HG03457 (cell line): ENCODE measurements at regions not wholly inside any gene's neighbourhood (a gene's known extent, or its start where the extent isn't known, plus 50 kb on each side); places are given as distances from the start of the nearest gene placed in this dataset.
A peak's percentile ranks its signal among the peaks of the same experiment; 100 is the strongest.

Experiments
- ATAC-seq: cut with Tn5 transposase; IDR thresholded peaks from one replicate; pipeline ENCODE4 v1.9.1; 2021; ENCODE audit warnings: moderate number of reproducible peaks; ENCODE audit not compliant: unreplicated experiment

DNA sequence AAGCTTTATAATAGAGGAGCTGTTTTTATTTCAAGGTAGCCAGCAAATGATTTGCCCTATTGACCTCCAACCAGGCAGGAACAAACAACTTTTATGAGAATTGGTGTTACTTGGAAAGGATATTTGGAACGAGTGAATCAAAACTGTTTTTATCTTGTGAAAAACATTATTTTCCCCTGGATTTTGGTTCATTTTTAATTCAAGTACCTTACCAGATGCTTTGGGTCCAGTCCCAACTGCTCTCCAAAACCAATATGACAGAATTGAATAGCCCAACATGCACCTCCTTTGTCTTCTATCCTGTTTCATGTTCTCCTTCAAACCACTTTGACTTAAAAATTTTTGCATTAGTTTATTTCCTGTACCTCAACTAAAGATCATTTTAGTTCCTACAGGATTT lies 178.6 kb upstream of the RBMS1 start:
- ATAC-seq, result no peak

GRCh38 chr2:160674146-160674750 lies 180.6 kb upstream of the RBMS1 start:
- no peak for ATAC-seq

- no peak for ATAC-seq
These were observed 186.1 kb upstream of the RBMS1 start for GRCh38 chr2:160679686-160680085.

DNA sequence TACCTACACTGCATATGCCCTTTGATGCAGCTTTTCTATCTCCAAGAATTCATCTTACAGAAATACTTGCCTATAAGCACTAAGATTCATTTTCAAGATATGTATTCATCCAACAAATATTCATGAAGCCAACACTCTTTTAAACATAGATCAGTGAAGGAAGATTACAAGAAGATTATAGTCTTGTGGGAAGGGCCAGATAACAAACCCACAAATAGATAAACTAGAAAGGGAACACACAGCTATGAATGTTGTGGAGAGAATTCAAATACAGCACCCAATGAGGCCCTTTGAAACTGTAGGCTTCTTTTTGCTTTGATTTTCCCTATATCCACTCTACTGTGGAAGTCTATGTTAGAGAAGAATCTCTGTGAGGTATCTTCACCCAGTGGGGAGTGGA lies 186.7 kb upstream of the RBMS1 start:
- no peak for ATAC-seq

- no peak for ATAC-seq
These were observed 187.4 kb upstream of the RBMS1 start for GRCh38 chr2:160680974-160681373.

DNA sequence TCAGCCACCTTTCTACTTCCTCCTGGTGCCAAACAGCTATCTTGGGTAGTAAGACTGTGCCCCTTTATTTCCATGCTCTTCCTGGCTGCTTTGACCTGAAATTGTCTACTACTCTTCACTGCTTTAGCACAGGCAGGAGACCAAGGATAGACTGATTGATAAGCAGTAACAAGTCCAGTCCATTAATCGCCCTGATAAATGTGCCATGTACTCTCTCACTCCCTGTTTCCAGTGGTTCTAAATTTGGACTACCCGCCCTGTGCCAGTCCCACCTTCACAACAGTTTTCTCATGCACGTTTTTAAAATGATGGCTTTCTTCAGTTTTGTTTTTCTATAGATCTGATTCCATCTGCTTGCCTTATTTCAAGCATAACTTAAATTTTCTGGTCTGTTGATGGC lies 189.6 kb upstream of the RBMS1 start:
- no peak for ATAC-seq

- ATAC-seq, result no peak
These were observed 194.0 kb upstream of the RBMS1 start for GRCh38 chr2:160687629-160688028.

DNA sequence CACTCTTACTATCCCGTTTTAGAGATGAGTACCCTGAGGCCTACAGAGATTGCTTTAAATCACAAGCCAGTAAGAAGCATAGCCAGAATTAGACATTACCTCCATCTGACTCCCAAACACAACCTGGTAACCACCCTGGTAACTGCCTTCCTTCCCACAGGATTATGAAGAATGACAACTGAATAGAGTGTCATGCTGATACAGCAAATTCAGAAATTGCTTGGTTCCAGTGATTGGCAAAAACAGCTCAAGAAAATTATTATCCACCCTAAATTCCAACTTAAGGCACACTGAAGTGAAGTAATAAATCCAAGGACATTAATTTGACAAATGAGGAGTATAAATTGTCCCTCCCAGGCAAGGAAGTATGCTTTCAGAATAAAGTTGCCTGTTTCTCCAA lies 195.8 kb upstream of the RBMS1 start:
- ATAC-seq, result no peak

DNA sequence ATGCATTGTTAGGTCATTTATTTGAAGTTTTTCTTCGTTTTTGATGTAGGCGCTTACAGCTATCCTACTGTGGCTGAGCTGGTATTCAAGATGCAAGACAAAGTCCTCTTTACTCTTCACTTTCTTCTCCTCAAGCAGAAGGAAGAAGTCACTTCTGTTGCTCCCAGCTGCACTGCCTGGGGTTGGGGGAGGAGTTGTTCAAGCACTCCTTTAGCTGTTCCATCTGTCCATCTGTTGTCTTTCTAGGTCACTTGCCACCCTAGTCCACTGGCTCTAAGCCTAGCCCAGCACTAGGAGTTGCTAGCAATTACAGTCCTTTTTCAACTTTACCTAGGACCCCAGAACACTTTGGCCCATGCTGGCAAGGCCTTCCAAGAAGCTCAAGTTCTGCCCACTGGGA lies 200.6 kb upstream of the RBMS1 start:
- no peak for ATAC-seq

GRCh38 chr2:160694631-160695030 lies 201.0 kb upstream of the RBMS1 start:
- no peak for ATAC-seq

DNA sequence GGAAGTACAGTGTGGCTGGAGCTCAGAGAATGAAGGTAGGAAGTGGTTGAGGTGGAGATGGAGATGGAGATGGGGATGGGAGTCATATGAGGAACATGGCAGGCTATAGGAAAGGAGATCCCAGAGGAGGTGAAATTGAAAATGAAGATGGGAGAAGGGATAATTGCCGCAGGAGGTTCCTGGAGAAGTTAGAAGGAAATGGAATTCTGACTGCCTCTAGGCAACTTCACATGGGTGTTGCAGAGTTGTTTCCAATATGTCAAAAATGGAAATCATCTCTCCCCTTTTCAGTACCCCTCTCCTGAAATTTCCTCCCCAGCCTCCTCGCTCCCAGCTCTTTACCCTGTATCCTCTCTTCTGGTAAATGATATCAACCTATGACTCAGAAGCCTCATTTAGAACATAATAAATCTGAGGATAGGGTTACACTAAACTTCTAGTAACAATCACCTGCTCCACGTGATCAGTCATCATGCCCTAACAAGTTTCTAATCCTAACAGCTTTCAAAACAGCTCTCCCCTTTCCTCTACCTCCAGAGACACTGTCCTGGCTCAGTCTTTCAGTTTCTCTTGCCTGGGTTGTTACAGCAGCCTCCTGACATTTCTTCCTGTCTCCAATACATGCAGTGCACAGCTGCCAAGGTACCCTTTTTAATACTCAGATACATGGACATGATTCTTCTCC lies 201.9 kb upstream of the RBMS1 start:
- no peak for ATAC-seq

DNA sequence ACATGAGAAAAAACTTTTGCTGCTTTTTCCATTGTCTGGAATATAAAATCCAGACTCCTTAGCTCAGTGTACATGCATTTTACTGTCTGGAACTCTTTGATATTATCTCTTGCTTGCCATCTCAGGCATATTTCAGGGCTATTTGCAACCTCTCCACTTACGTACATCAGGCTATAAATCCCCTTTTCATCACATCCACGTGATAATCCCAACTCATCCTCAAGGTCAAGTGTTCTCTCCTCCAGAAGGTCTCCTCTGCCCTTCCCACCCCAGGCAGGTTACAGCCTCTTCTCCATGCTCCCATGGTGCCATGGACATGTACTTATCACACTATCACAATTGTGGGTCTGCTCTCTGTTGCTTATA lies 202.5 kb upstream of the RBMS1 start:
- ATAC-seq, result no peak

- no peak for ATAC-seq
These were observed 204.2 kb upstream of the RBMS1 start for GRCh38 chr2:160697817-160698216.

DNA sequence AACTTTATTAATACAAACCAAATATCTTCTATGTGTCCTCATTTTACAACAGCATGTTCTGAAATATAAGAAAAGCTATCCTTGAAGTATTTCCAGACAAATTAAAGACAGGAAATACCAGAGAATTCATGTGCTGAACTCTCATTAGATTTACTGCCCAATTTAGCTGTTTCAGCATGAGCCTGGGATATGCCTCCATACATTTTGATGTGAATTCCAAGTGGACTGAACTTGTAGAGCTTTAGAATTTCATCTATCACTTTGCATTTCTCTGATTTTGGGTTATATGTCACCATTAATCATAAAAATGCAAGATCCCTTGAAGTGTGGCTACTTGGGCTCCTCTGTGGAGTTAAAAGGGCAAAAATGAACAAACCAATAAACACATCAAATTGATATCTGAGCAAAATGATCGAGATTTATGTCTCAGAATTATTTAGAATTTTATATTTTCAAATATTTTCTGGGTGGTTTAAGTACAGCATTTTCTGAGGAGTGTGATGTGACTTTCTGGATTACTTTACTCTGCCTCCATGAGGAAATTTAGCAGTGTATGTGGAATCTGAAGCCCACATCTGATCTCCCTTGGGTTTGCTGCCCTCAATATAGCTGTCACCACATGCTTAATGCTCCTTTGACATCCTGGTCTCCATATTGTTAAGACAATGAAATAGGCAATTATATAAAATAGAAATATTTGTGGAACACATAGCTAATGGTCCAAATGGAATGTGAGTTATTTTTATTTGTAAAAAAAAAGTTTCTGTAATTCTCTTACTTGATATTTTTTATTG lies 206.6 kb upstream of the RBMS1 start:
- no peak for ATAC-seq

GRCh38 chr2:160701822-160702221 lies 208.2 kb upstream of the RBMS1 start:
- ATAC-seq, result no peak

- ATAC-seq, result no peak
These were observed 209.1 kb upstream of the RBMS1 start for GRCh38 chr2:160702754-160703153.

DNA sequence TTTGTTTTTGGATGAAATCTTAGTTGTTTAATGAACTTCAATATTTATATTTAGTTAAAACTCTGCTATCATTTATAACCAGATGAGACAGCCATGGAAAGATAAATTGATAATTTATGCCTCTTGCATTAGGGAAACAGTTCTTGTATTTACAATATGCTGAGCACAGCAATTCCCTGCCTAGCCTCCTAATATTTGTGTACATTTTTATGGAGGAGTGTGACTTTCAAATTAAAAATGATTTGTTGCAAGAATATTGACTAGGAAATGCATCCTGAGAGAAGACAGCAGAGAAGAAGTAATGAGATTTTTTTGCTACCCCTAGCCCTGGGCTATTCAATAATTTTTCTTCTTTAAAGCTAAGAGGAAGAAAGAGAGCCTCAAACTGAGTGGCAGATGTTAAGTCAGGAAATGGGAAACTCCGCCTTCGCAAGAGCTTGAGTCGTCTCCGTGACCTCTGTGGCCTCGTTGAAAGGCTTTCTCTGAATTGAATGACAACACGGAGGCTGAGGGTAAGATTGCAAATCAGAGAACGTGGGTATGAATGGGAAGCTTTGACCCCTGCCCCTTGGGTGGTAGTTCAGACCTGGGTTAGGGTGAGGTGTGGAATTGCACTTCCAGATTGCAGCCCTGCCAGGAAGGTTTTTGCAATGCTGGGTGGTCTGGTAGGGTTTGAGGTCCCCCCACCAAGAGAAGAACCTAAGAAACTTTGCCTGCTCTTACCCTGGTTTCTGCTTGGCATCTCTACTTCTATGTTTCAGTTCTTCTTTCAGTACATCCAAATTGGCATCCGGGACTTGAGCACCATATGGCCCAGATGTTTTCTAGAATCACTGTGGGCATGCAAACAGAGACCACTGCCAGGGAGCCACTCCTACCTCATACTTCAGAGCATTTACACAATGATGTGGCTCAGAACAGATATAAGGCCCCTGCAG lies 210.3 kb upstream of the RBMS1 start:
- ATAC-seq, result peak; percentile 88

GRCh38 chr2:160715428-160715827 lies 221.8 kb upstream of the RBMS1 start:
- no peak for ATAC-seq

DNA sequence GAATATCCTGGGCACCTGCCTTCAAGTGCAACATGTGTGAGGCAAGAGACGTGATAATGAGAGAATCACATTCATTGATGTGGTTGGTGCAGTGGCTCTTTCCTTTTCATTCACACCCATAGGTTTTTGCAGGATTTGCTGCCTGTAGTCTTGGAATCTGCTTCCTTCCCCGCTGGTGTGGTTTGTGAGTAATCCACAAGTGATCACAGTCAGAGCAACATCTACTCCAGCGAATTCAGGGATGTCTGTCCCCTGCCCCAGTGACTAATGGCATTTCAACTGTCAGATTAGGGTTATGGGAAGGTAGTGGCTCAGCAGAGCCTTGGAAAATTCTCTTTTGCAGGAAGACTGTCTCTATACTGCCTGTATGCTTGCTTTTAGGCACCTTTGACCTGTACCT lies 225.5 kb upstream of the RBMS1 start:
- no peak for ATAC-seq

- no peak for ATAC-seq
These were observed 226.5 kb upstream of the RBMS1 start for GRCh38 chr2:160720098-160720497.
